ENCODE measurements at regions not wholly inside any gene's neighbourhood (a gene's known extent, or its start where the extent isn't known, plus 50 kb on each side); places are given as distances from the start of the nearest gene placed in this dataset.
"Not testable (repeated sequence)": the region's sequence is repeated elsewhere in the genome, so short reads cannot be mapped to it uniquely, and the experiment has no call there.

DNA sequence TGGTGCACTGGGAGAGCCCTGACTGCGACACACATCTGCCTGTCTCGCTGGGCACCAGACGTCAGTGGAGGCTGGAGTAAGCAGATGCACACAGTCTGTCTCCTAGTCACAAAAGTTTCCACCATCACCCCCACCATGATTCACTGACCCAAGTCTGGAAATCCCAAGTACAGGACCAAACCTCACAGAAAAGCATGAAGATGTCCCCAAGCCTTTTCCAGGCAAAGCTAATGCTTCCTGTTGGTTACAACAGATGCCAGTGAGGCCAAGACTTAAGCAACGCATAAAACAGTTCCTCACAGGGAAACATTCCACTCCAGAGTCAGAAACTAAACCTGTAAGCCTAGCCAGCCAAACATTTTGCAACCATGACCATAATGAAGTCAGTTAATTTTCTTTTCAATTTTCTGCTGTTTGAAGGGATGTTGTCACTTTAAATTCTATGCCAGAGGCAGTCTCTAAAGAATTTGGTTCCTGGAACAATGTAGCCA lies 259.3 kb upstream of the SLC30A5 start:
- no peak for DNase-seq

DNA sequence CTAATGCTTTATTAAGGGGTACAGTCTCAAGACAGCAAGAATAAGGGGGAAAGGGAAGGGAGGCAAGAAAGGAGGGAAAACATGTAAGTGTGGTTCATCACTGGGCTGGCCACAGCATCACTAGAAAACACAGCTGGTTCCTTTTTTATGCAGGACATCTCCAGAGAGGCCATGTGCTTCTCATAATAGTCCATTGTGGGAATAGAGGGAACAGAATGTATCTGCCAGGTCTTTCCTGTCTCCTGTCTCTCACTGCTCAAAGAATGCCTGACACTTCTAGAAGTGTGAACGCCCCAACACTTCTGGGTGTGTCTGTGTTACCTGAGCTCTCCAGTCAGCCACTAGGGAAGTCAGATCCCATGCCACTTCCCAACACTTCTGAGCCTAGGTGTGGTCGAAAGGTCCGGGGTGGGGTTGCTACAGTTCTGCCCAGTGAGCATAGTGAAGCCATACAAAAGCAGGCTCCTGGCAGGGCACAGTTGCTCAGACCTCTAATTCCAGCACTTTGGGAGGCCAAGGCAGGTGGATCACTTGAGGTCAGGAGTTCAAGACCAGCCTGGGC lies 255.6 kb upstream of the SLC30A5 start:
- DNase-seq, result no peak

DNA sequence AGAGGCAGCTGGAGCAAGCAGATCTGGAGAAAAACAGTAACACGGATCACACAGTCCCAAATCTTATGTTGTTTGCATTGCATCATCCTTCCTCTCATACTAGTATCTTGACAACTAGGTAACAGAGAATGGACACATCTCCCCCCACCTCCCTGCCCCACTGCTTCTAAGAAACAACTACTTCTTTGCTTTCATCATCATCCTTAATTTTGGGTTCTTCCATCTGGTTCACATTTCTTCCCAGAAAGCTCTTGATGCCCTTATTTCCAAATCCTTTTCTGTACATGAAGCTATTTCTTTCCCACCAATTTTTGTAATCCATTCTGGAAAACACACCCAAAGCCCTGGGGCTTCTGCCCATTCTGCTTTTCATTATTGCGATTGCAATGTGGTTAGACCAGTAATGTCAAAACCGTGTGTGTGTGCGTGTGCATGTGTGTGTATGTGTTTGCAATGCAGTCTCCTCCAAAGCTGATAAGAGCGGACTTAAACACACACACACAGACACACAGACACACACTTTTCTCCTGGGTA lies 254.7 kb upstream of the SLC30A5 start:
- no peak for DNase-seq

DNA sequence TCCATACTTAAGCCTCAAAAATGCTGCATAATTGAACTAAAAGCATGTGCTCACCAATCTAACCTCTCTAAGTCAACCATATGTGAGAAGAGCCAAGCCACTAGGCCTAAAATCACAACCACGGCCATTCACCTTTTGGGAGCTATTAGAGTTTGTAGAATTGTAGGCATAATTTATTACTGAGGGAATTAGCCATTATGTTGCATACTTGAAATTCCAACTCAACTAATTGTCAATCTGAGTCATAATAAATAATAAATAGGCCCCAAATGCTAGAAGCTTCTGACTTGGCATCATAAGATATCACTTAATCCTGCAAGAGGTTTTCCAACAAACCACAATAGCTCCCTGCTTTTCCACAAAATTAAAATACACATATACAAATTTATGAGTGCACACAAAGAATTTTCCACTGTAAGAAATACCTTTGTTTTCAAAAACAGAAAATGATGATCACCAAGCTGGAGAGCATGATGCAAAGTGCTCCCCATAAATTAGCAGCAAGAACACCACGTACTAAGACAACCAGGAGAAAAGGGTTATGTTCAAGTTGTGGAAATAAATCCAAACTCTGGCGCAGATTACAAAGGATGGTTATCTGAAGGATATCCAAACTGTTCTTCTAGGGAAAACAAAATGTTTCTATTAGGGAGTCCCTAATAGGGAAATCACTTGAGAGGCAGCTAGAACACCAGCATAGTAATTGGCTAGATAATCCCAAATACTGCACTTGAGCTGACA lies 250.0 kb upstream of the SLC30A5 start:
- no peak for DNase-seq

DNA sequence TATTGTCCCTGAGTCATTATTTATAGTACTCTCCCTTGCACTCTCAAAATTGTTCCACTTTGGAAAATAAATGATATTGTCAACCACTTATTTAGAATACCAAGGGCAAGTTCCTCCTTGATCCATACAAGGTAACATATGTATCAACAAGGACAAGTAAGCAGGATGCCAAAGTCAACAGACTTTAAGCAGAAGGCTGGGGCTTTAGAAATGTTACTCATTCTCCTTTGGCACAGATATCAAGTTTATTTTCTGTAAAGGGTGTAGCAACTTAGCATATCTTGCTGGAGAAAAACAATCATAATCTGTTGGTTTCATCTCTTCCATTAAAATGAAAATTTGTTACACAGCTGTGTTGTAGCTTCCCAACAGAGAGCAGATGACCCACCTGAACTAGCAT lies 248.7 kb upstream of the SLC30A5 start:
- no peak for DNase-seq

DNA sequence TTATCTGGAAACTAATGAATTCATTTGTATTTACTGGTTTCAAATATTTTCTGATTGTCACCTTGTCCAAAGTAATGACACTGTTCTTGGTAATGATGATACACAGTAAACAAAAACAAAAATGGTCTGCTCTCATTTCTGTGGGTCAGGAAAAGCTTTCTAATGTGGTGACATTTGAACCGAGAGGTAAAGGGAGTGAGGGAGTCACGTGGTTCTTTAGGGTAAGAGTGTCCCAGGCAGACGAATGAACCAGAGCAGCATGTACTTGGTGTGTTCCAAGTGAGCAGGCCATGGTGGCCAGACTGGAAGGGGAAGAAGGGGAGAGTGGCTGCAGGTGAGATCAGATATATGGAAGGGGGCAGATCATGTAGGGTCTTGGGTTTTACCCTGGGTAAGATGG lies 247.0 kb upstream of the SLC30A5 start:
- no peak for DNase-seq

DNA sequence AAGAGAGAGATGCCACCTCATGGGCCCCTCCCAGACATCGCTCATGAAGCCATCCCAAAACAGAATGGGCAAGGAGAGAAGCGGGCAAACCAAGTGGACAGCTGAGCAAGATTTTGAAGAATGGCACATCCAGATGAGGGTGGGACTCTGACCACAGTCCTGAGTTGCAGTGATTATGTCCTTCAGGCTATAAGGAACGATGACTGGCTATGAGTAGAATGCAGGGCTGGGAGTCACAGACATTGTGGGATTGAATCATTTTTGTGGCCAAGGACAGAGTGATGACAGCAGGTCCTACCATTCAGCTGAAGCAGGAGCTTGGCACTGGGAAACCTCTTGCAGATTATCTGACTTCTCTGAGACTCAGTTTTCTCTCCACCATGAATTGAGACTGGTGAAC lies 245.7 kb upstream of the SLC30A5 start:
- no peak for DNase-seq

DNA sequence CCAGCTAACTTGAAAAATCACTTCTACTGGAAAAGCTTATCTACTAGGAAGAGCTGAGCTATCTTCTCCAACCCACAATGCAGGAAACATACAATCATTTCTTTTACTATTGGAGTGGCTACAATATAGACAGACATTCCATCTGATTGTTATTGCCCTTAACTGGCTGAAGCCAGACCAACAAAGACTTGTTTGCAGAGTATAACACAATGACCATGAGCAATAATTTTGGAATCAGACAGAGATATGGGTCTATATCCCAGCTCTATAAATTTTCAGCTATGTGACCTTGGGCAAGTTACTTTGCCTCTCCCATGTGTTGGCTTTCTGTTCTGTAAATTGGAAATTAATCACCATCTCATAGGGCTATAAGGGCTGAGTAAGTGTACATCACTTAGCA lies 244.7 kb upstream of the SLC30A5 start:
- no peak for DNase-seq

DNA sequence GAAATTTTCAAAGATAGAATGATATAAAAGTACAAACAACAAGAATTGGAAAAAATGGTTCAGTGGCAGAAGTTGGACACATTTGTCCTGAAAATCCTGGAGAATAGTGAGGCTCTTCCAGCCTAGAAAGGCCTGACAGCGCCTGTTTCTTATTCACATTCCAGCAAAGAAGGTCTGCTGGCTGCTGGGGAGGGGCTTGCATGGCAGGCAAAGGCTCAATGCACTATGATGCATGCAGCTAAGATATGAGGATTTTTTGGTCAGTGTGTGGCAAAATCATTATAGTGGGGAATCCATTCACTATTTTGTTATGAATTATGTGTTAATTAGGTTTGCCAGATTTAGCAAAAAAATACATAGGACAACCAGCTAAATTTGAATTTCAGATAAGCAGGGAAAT lies 243.9 kb upstream of the SLC30A5 start:
- no peak for DNase-seq

DNA sequence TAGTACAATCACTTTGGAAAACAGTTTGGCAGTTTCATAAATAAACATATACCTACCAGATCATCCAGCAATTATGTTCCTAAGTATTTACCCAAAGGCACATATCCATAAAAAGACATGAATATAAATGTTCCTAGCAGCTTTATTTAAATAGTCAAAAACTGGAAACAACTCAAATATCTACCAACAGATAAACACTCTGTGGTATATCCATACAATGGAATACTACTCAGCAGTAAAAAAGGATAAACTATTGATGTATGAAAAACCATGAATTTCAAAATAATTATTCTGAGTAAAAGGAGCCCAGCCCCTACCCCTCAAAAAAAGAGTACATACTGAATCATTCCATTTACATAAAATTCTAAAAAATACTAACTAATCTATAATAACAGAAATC lies 232.7 kb upstream of the SLC30A5 start:
- DNase-seq, result no peak

DNA sequence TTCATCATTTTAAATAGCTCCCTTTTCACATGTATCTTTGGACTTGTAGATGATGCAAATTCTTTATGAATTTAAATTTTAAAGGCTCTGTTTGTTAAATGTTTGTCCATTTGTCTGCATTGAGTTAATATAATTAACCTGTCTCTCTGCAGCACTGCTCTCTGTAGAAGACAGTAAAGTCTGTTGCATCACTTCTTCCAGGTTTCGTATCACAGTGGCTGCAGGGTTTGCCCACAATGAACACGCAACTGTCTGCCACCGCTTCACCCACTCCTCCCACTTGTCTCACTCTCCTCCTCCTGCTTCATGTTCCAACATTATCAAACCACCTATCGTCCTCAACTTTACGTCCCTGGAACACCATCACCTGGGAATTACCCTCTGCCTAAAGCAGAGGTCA lies 231.3 kb upstream of the SLC30A5 start:
- DNase-seq, result no peak

DNA sequence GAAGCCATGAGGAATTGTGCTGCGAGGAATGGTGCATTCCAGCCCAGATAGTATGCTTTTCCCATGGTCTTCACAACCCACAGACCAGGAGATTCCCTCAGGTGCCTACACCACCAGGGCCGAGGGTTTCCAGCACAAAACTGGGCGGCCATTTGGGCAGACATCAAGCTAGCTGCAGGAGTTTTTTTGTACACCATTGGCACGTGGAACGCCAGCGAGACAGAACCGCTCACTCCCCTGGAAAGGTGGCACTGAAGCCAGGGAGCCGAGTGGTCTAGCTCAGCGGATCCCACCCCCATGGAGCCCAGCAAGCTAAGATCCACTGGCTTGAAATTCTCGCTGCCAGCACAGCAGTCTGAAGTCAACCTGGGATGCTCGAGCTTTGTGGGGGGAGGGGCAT lies 228.6 kb upstream of the SLC30A5 start:
- DNase-seq, result not testable (repeated sequence)

DNA sequence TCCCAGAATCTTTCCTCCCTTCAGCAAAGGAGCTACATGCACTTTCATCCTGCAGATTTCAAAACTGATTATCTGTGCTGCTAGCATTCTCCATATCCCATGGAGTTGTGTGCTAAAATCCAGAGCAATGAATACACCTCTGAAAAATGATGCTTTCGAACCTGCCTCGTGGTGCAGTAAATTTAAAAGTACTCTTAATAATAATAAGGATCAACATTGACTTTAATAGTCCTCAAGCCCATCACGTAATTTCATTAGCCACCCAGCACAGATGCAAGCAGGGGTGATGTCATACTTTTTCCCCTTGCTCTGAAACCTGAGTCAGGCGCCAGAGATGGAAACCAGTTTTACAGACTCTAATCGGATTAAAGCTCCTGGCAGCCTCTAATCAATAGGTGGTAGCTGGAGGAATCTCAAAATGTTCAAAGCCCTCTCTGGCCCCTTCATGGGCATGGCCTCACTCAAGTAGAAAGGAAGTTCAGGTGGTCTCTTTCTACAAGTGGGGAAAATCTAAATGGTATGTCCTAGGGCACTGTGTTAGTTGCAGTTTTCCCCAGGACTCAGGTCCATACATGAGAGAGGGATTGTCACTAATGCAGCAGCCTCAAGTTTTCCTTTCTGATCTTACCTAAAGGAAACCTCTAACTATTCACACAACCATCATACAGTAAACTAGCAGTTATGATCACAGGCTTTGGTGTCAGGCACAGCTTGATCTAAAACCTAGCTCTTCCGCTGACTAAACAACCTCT lies 221.6 kb upstream of the SLC30A5 start:
- no peak for DNase-seq

DNA sequence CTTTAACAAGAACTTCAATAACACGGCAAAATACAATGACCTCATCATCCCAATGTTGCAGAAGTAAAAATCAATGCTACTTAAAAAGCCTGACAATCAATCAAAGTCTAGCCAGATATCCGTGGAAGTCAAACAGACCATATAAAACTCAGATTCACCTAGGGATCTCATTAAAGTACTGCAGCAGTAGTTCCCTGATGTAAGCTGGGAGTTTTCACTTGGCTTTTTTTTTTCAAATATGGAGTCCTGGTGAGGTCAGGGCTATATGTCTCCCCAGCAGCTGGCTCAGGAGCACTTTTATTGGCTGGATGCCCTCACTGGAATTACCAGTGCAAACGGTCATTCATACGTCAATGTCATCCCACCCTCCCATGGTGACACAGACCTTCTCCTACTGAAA lies 220.6 kb upstream of the SLC30A5 start:
- no peak for DNase-seq

DNA sequence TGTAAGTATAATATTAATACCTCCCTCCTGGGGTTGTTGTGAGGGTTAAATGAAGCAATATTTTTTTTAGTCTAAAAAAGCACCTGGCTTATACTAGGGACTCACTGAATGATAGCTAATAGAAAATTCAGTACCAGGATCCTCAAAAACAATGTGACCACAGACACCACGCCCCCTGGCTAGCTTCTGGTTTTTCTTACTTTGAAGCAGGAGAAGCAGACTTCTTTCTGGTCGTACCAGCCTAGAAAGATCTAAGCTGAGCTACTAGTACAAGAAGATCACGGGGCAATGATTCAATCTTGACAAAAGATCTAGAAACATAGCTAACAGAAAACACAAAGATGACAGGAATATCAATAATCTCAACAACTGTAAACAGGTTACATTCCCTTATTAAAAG lies 218.5 kb upstream of the SLC30A5 start:
- no peak for DNase-seq

DNA sequence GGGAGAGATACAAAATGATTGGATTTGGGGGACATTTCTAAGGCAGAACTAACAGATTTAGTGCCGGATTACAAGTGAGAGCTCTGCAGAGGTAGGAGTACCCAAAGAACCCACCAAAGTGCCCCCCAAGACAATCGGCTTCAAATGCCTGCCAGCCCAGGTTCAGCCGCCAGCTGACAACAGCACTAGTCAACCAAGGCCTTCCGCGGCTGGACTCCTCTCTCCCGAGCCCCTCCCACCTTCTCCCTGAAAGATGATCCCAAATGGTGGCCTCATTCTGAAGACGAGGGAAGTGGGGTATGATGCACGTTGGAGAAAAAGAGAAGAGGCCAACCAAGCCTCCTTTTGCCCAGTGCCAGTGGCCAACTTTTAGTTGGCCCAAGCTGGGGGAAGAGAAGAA lies 210.4 kb upstream of the SLC30A5 start:
- DNase-seq, result no peak

DNA sequence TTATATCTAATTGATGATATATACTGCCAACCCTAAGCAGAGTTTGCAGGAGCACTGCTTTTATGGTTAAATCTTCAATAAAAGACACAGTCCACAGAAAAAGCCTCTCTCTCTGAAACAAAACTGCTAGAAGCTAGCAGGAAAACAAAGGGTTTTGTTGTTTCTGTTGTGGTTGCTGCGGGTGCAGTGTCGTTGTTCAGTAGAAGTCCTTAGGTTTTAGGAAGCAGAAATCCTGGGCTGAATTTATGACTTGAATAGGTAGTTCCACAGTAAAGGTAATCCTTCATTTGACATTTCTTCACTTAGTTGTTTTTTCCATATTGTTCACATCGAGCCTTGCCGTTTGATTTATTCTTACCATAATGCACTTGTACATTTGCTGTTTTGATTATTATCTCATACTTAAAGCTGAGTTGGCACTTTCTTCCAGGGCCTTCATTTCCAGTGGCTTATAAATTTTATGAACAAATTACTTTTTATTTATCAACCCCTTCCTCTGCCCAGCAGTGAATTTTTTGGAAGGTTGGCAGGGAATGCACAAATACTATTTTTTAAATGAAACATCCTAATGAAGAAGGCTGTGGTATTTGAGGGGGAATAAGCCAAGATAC lies 209.6 kb upstream of the SLC30A5 start:
- no peak for DNase-seq

DNA sequence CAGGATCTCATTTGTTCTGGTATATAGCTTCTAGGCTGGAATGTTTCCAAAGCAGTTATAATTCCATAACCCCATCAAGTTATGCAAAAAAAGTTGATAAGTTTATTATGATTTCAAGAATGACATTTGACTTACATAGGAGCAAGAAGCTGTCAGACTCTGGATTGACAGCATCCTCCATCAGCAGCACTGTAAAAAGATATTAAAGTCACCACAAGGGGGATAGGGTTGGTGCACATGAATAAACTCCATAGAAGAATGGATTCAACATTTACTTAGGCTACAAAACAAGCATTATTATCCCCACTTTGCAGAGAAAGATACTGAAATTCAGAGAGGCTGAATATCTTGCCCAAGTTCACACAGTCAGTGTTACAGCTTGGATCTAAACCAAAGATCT lies 208.9 kb upstream of the SLC30A5 start:
- no peak for DNase-seq

DNA sequence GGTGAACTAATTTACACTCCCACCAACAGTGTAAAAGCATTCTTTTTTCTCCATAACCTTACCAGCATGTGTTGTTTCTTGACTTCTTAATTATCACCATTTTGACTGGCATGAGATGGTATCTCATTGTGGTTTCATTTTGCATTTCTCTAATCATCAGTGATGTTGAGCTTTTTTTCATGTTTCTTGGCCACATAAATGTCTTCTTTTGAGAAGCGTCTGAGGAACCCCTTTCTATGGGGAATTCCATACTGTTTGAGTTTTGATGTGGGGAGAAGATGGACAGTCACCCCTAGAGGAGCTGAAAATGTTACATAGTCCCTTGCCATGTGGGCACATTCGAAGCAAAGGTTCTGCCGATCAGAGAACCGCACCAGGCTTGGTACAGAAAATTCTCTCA lies 207.0 kb upstream of the SLC30A5 start:
- DNase-seq, result no peak

DNA sequence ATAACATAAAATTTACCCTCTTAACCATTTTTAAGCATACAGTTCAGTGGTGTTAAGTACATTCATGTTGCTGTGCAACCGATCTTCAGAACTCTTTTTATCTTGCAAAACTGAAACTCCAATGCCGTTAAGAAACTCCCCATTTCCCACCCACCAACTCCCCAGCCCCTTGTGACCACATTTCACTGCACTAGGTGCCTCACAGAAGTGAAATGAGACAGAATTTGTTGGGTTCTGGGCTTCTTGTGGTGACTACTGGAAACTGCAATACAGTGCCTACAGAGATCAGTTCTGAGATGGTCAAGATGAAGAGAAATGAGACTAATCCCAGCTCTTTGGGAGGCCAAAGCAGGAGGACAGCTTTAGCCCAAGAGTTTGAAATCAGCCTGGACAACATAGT lies 202.1 kb upstream of the SLC30A5 start:
- peak; percentile 42 for DNase-seq

DNA sequence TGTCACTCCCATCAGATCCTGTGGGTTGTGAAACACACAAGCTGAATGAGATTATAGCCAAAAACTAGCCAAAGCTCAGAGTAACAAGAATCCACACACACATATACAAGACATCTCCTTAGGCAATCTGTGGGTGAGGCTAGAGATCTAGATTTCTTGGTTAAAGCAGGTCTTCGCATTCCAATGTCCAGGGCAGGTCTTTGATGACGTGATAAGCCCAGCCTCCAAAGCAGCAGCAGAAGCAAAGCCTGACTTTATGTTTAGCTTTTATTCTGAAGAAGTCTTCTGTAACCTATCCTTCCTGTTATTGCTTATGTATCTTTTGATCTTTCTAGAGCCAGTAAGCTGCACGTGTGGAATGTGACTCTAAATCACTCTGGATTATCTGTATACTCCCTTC lies 199.1 kb upstream of the SLC30A5 start:
- DNase-seq, result no peak

DNA sequence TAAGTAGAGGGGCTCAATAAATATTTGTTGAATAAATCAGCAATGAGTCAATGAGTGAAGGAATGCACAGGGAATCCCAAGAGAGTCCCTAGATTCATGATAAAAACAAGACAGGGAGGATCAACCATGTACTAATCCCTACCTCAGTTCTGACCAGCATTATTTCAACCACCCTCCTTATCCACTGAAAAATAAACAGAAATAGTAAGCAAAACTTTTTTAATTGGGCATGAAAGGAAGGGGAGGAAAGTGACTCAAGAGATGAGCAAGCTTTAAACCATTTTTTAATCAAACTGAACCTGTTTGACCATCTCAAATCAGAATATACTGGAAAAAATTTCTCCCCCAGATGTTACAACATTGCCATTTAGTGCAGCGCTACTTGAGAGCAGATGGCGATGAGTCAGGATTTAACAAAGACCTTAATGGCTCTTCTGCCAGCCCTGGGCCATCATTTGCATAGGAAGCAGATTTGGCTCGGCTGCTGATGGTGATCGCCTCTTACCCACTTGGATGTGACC lies 194.8 kb upstream of the SLC30A5 start:
- no peak for DNase-seq
